Endothelial cell of umbilical vein (primary cell): ENCODE measurements at regions not wholly inside any gene's neighbourhood (a gene's known extent, or its start where the extent isn't known, plus 50 kb on each side); places are given as distances from the start of the nearest gene placed in this dataset.

Experiments used
- BruUV-seq: library from RNA; stranded (reverse); fragments of 400-500 nt; replicated peaks from 2 replicates; lab custom pipeline; 2021; lab: Mats Ljungman, UMichigan
- CTCF ChIA-PET: fragments of 300-600, 350-600 bp; sonication (Branson Sonifier 250); formaldehyde crosslinking; loops from one replicate; lab custom pipeline; 2021; ENCODE audit warnings: antibody characterized with exemption, inconsistent platforms; lab: Charles Lee
- POLR2A ChIA-PET: fragments of 300-600, 350-600 bp; sonication (Branson Sonifier 250); formaldehyde crosslinking; loops from one replicate; lab custom pipeline; 2021; ENCODE audit warnings: antibody characterized with exemption, inconsistent platforms; lab: Charles Lee
- DNase-seq: peaks from one replicate; pipeline ENCODE4 v3.0.0-alpha.2; 2011; ENCODE audit warnings: low read depth, low spot score
- FAIRE-seq: peaks from 2 replicates; lab custom pipeline; 2011; peaks lifted over from hg19 to GRCh38; lab: Jason Lieb, UNC
- H2AFZ ChIP-seq: 2 replicates; pipeline ENCODE4 v1.6.0; 2012; ENCODE audit warnings: low read depth, low read length, control low read depth, inconsistent platforms
- H3K27ac ChIP-seq: 2 replicates; pipeline ENCODE4 v1.5.1; 2011; ENCODE audit warnings: low read depth, mild to moderate bottlenecking, control low read depth, low read length, moderate library complexity; ENCODE audit not compliant: insufficient read depth
- H3K27me3 ChIP-seq, 2 experiments: 2 replicates each; pipeline versions ENCODE4 v1.6.0 to v1.6.1; 2011; ENCODE audit warnings: low read length in 2 of 2, mixed read lengths in 1 of 2; ENCODE audit not compliant: control insufficient read depth in 2 of 2, insufficient read depth in 2 of 2
- H3K36me3 ChIP-seq, 2 experiments: 2 replicates in 1 of 2; 3 replicates in 1 of 2; pipeline ENCODE4 v1.5.1; 2011; ENCODE audit warnings: low read length in 2 of 2, mild to moderate bottlenecking in 1 of 2, moderate library complexity in 1 of 2; ENCODE audit not compliant: control insufficient read depth in 2 of 2, insufficient read depth in 2 of 2; ENCODE audit errors: extremely low read depth in 1 of 2
- H3K4me1 ChIP-seq: 3 replicates; pipeline ENCODE4 v1.5.1; 2011; ENCODE audit warnings: mild to moderate bottlenecking, low read length; ENCODE audit not compliant: control insufficient read depth, insufficient read depth; ENCODE audit errors: extremely low read depth
- H3K4me2 ChIP-seq: 2 replicates; pipeline ENCODE4 v1.6.1; 2011; ENCODE audit warnings: low read length, control low read depth, mixed read lengths; ENCODE audit not compliant: insufficient read depth
- H3K4me3 ChIP-seq, 3 experiments: fragments of 200-600 bp in 1 of 3; sonication (generic), shearing (Covaris generic) in 1 of 3; replicated peaks in 1 of 3; 2 replicates each; pipeline ENCODE4 v1.5.1; 2011 to 2016; ENCODE audit warnings: control low read depth in 3 of 3, low read length in 3 of 3, mild to moderate bottlenecking in 2 of 3, inconsistent platforms in 1 of 3, low read depth in 1 of 3, moderate library complexity in 1 of 3; ENCODE audit not compliant: insufficient read depth in 1 of 3
- H3K79me2 ChIP-seq: 2 replicates; pipeline ENCODE4 v1.6.0; 2012; ENCODE audit warnings: low read length, inconsistent platforms; ENCODE audit not compliant: control insufficient read depth, insufficient read depth
- H3K9ac ChIP-seq: replicated peaks from 2 replicates; pipeline ENCODE3; 2011; ENCODE audit warnings: low read length, control low read depth; ENCODE audit not compliant: insufficient read depth; ENCODE audit errors: extremely low read depth
- H3K9me1 ChIP-seq: replicated peaks from 3 replicates; pipeline ENCODE4 v1.6.0; 2011; ENCODE audit warnings: mild to moderate bottlenecking, low read length; ENCODE audit not compliant: control insufficient read depth, insufficient read depth; ENCODE audit errors: extremely low read depth
- H3K9me3 ChIP-seq: replicated peaks from 2 replicates; pipeline ENCODE4 v1.5.1; 2012; ENCODE audit warnings: low read length, inconsistent platforms; ENCODE audit not compliant: control insufficient read depth, insufficient read depth
- H4K20me1 ChIP-seq: replicated peaks from 2 replicates; pipeline ENCODE3; 2011; ENCODE audit warnings: mild to moderate bottlenecking, low read length; ENCODE audit not compliant: control insufficient read depth, insufficient read depth; ENCODE audit errors: extremely low read depth
- EZH2 ChIP-seq: IDR thresholded peaks from 2 replicates; pipeline ENCODE4 v1.6.1; 2012; ENCODE audit warnings: borderline replicate concordance, low read depth, mild to moderate bottlenecking, moderate library complexity, low read length, inconsistent platforms; ENCODE audit not compliant: severe bottlenecking
- FOS ChIP-seq: IDR thresholded peaks from 2 replicates; pipeline ENCODE4 v1.6.1; 2011; ENCODE audit warnings: mild to moderate bottlenecking, low read length, moderate library complexity, borderline replicate concordance; ENCODE audit not compliant: insufficient read depth
- GATA2 ChIP-seq: IDR thresholded peaks from 2 replicates; pipeline ENCODE4 v1.7.0; 2011; ENCODE audit warnings: low read depth, mild to moderate bottlenecking, moderate library complexity, mixed read lengths, low read length; ENCODE audit not compliant: insufficient read length, insufficient read depth
- JUN ChIP-seq: IDR thresholded peaks from 2 replicates; pipeline ENCODE4 v1.6.1; 2011; ENCODE audit warnings: borderline replicate concordance, low read depth; ENCODE audit not compliant: insufficient read length, insufficient read depth
- MAX ChIP-seq: IDR thresholded peaks from 2 replicates; pipeline ENCODE4 v1.6.1; 2011; ENCODE audit not compliant: insufficient read depth, insufficient read length
- MYC ChIP-seq: IDR thresholded peaks from one replicate; pipeline ENCODE4 v1.6.1; 2011; ENCODE audit warnings: mild to moderate bottlenecking, low read depth, low read length
- POLR2A ChIP-seq: IDR thresholded peaks from 2 replicates; pipeline ENCODE4 v1.6.1; 2012; ENCODE audit warnings: low read depth, mild to moderate bottlenecking, control low read depth, low read length
- POLR2AphosphoS5 ChIP-seq: IDR thresholded peaks from 2 replicates; pipeline ENCODE4 v1.6.1; 2012; ENCODE audit warnings: low read depth, mild to moderate bottlenecking, control low read depth, low read length, moderate library complexity; ENCODE audit not compliant: insufficient read depth
- dilution Hi-C: fragments of 300-500 bp; cut with MboI; formaldehyde crosslinking; loops from one replicate; pipeline ENCODE4 v1.15.0; 2019; ENCODE audit warnings: low sequenced_read_pairs; ENCODE audit not compliant: extremely low pct_ligation_motif_present
- intact Hi-C: fragments of 100-400 bp; cut with micrococcal nuclease; formaldehyde crosslinking; loops from one replicate; pipeline ENCODE4 v1.10.0; 2022
- TF ChIP-seq, protein P1 (sequence below), 2 donors: IDR thresholded peaks; 1 replicate in 1 of 2; 2 replicates in 1 of 2; pipeline ENCODE4 v1.5.1; 2011; ENCODE audit warnings: low read length in 2 of 2, mild to moderate bottlenecking in 2 of 2, moderate library complexity in 2 of 2, control low read depth in 1 of 2, inconsistent platforms in 1 of 2, low read depth in 1 of 2; ENCODE audit not compliant: insufficient read depth in 1 of 2; ENCODE audit errors: extremely low read depth in 1 of 2

GRCh38 chr16:59527206-59527997 is 793.3 kb upstream of the GOT2 start:
- Histone ChIP-seq H3K27me3 (no peaks in the 10 kb centered on the region), H3K4me1 (no peaks in the 10 kb centered on the region), H3K9me1 (no peaks in the 10 kb centered on the region), H3K27ac (no peak overlapping the region), H3K4me2 (no peak overlapping the region), H3K4me3 (no peak overlapping the region), H4K20me1 (no peaks in the 10 kb centered on the region), H3K9me3 (no peaks in the 10 kb centered on the region), H3K36me3 (no peaks in the 10 kb centered on the region), H3K79me2 (no peaks in the 10 kb centered on the region), H3K9ac (no peak overlapping the region), H2AFZ (no peak overlapping the region)
- no peak for FAIRE-seq
- ChIA-PET POLR2A (no interaction called here), CTCF (no interaction called here)
- TF ChIP-seq MAX (no peak), FOS (no peak), EZH2 (no peak), GATA2 (no peak), POLR2A (no peak), POLR2AphosphoS5 (no peak), JUN (no peak), MYC (no peak)
- TF ChIP-seq, protein P1, sequence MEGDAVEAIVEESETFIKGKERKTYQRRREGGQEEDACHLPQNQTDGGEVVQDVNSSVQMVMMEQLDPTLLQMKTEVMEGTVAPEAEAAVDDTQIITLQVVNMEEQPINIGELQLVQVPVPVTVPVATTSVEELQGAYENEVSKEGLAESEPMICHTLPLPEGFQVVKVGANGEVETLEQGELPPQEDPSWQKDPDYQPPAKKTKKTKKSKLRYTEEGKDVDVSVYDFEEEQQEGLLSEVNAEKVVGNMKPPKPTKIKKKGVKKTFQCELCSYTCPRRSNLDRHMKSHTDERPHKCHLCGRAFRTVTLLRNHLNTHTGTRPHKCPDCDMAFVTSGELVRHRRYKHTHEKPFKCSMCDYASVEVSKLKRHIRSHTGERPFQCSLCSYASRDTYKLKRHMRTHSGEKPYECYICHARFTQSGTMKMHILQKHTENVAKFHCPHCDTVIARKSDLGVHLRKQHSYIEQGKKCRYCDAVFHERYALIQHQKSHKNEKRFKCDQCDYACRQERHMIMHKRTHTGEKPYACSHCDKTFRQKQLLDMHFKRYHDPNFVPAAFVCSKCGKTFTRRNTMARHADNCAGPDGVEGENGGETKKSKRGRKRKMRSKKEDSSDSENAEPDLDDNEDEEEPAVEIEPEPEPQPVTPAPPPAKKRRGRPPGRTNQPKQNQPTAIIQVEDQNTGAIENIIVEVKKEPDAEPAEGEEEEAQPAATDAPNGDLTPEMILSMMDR (IDR thresholded peaks at IDR 0.05; ENCODE audit: extremely low read depth in 1 of 2, insufficient read depth in 1 of 2, low read depth in 1 of 2, low read length in 2 of 2), result no peak
- no peak for DNase-seq
- no TSS peak for BruUV-seq
- intact Hi-C loops, result no loop called here
- dilution Hi-C loops, result no loop called here
